Stimulated activated CD4-positive, alpha-beta T cell treated with anti-CD3 and anti-CD28 coated beads, TNF-alpha, amount 100 ng/mL, for 4 hours (primary cell): ENCODE measurements at regions not wholly inside any gene's neighbourhood (a gene's known extent, or its start where the extent isn't known, plus 50 kb on each side); places are given as distances from the start of the nearest gene placed in this dataset.

Experiments used
- DNase-seq, 3 experiments: peaks; one replicate each; pipeline ENCODE4 v3.0.0-alpha.2; 2020; ENCODE audit warnings: low read depth in 3 of 3

GRCh38 chr15:91472316-91472756 lies 372.3 kb downstream of the SV2B start:
- DNase-seq: no peak

GRCh38 chr15:91473894-91474545 lies 374.0 kb downstream of the SV2B start:
- DNase-seq: no peak

GRCh38 chr15:91476861-91477260 lies 376.6 kb upstream of the SLCO3A1 start:
- DNase-seq: no peak

GRCh38 chr15:91478717-91479191 lies 374.8 kb upstream of the SLCO3A1 start:
- DNase-seq: no peak

- DNase-seq: no peak
Measured at GRCh38 chr15:91480426-91480825, 373.1 kb upstream of the SLCO3A1 start.

GRCh38 chr15:91482799-91483198 lies 370.7 kb upstream of the SLCO3A1 start:
- no peak for DNase-seq

GRCh38 chr15:91484141-91484540 lies 369.4 kb upstream of the SLCO3A1 start:
- no peak for DNase-seq

GRCh38 chr15:91488452-91488851 lies 365.1 kb upstream of the SLCO3A1 start:
- no peak for DNase-seq

- DNase-seq: no peak
Measured at GRCh38 chr15:91490211-91490610, 363.3 kb upstream of the SLCO3A1 start.

GRCh38 chr15:91491101-91491950 lies 362.2 kb upstream of the SLCO3A1 start:
- no peak for DNase-seq

GRCh38 chr15:91496754-91497691 lies 356.5 kb upstream of the SLCO3A1 start:
- no peak for DNase-seq

- no peak for DNase-seq
Measured at GRCh38 chr15:91498046-91498748, 355.3 kb upstream of the SLCO3A1 start.

GRCh38 chr15:91498749-91499062 lies 354.8 kb upstream of the SLCO3A1 start:
- no peak for DNase-seq

- DNase-seq: no peak
Measured at GRCh38 chr15:91499774-91500383, 353.6 kb upstream of the SLCO3A1 start.

GRCh38 chr15:91508633-91509032 lies 344.9 kb upstream of the SLCO3A1 start:
- no peak for DNase-seq

GRCh38 chr15:91514147-91514546 lies 339.4 kb upstream of the SLCO3A1 start:
- DNase-seq: no peak

GRCh38 chr15:91515188-91515754 lies 338.2 kb upstream of the SLCO3A1 start:
- no peak for DNase-seq

GRCh38 chr15:91516866-91517265 lies 336.6 kb upstream of the SLCO3A1 start:
- no peak for DNase-seq

GRCh38 chr15:91517491-91518200 lies 335.9 kb upstream of the SLCO3A1 start:
- no peak for DNase-seq

- DNase-seq: no peak
Measured at GRCh38 chr15:91520850-91521249, 332.7 kb upstream of the SLCO3A1 start.
